ENCODE measurements at regions not wholly inside any gene's neighbourhood (a gene's known extent, or its start where the extent isn't known, plus 50 kb on each side); places are given as distances from the start of the nearest gene placed in this dataset.
"Not testable (repeated sequence)": the region's sequence is repeated elsewhere in the genome, so short reads cannot be mapped to it uniquely, and the experiment has no call there.

DNA sequence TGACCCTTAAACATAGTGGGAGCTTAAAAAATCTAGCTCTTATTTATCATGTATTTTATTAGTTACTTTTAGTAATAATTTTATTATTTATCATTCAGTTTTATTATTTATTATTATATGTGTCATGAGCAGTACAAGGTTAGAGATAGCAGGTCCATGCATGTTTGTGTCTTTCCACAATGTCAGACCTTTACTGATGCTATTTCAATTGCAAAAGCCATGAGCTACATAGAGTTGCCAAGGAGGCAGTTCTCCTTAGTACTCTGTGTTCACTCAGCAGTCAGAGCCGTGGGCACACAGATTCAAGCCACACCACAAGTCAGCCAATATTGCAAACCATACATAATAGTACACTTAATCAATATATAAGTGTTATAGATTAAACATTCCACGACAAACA, 157.9 kb upstream of the NTRK2 start:
- DNase-seq, result no peak

DNA sequence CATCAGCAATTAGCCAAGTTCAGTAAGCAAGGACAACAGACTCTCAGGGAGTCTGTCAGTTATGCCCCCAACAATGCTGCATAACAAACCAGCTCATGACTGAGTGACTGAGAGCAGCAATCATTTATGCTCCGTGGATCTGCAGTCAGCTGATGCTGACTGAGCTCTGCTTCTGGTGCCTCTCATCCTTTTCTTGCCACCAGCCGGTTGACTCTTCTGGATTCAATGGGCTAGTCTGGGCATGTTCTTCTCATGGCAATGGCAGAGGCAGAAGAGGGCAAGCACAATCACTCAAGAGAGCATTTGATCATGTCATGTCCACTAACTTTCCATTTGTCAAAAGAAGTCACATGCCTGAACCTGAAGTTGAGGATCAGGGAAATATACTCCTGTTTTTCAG, 157.0 kb upstream of the NTRK2 start:
- no peak for DNase-seq

DNA sequence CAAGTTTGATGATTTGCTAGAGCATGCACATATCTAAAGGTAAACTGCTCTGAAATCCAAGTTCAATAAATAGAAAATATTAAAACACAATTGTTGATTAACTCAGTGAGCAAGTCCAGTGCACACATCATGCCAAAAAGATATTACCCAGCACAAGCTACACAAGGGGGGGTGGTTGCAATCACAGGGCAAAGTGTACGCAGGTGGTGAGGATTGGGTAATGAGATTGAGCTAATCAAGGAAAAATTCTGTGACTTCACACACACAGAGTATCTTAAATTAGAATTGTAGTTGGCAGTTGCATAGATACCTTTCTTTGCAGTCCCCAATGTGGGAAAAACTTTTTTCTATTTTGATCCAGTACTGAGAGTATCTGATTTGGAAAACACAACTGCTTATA, 156.1 kb upstream of the NTRK2 start:
- DNase-seq, result no peak

DNA sequence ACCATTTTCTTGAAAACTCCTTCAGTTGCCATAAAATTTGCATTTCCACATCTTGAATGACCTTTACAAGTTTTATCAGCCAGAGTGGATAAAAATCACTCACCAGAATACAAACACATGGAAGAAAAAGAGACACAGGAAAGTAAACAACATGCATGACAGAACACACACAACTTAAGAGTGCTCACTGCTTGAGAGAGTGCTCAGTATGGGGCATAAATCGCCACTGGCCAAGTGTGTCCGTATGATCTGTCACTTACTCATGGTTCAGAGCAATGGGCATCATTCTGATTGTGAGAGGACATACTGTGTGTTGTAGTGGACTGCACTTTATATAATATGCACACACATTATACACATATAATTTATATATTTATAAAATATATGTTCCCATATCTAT, 155.6 kb upstream of the NTRK2 start:
- DNase-seq, result no peak

DNA sequence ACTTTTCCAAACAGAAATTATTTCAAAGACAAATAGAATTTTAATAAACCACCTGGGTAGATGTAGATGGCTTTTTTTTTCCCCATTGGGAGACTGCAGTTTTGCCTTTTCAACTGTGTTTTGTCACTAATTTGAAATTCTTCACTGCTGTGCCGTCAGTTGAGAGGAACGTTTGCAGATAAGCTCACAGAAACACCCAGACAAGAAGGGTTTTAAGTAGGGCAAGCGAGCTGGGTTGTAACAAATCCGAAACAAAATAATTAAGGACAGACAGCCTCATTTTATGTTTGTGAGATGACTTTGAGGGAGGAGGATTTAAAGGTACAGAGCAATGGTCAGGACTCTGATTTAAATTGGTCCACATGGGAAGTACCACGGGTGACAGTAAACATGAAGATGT, 155.1 kb upstream of the NTRK2 start:
- DNase-seq, result no peak

DNA sequence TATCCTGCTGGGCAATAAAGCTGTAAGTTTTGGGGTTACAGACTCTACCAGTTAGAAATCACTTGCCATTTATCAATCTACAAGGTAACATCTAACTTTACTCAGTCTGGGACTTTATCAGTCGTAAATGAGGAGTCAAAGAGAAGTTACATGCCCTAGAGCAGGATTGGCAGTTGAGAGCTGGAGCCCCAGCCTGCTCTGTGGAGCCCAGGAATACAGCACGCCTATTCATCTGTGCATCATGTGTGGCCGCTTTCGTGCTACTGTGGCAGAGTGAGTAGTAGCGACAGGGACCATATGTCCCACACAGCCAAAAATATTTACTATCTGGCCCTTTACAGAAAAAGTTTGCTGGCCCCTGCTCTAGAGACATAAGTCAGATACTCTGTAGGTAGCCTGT, 152.5 kb upstream of the NTRK2 start:
- no peak for DNase-seq

DNA sequence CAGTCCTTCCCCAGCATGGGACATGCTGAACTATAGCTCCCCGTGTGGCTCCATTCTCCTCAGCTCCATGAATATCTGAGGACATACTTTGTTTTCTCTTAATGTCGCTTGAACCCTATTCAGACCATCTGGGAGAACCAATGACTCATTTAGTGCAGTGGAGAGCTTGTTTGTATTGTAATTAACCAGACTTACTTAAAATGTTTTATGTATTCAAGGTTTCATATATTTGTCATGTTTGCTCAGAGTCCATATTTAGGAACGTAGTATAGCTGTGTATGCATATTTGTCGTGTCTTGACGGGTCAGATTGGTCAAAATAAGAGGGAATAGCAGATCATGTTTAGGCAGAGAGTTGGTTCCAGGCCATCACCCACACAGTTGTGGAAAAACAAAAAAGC, 150.1 kb upstream of the NTRK2 start:
- no peak for DNase-seq

DNA sequence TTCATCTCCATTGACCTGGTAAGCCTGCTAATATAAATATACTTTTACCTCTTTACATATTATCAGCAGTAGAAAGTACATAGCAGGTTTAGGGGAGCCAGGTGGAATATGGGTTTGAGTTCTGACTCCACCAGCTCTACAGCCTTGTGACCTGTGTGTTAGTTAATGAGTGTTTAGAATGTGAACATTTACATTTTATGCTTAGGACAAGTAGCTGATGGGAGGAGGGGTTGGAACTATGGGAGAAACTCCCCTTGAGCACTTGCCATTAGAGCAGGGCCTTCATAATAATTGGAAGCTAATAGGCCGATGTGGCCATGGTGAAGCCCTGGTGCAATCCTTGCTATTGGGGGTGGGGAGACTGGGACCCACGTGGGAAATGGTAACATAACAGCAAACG, 148.3 kb upstream of the NTRK2 start:
- no peak for DNase-seq

DNA sequence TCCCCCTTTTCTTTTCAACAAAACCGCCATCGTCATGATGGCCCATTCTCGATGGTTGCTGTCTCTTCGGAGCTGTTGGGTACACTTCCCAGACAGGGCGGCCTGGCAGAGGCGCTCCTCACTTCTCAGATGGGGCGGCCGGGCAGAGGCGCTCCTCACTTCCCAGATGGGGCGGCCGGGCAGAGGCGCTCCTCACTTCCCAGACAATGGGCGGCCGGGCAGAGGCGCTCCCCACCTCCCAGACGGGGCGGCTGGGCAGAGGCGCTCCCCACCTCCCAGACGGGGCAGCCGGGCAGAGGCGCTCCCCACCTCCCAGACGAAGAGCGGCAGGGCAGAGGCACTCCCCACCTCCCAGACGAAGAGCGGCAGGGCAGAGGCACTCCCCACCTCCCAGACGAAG, 143.3 kb upstream of the NTRK2 start:
- DNase-seq, result not testable (repeated sequence)

DNA sequence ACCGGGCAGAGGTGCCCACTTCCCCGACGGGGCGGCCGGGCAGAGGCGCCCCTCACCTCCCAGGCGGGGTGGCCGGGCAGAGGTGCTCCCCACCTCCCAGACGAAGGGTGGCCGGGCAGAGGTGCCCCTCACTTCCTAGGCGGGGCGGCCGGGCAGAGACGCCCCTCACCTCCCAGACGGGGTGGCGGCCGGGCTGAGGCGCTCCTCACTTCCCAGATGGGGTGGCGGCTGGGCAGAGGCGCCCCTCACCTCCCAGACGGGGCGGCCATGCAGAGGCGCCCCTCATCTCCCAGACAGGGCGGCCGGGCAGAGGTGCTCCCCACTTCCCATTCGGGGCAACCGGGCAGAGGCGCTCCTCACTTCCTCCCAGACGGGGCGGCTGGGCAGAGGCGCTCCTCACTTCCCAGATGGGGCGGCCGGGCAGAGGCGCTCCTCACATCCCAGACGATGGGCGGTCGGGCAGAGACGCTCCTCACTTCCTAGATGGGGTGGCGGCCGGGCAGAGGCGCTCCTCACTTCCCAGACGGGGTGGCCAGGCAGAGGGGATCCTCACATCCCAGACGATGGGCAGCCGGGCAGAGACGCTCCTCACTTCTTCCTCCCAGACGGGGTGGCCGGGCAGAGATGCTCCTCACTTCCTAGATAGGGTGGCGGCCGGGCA, 142.3 kb upstream of the NTRK2 start:
- DNase-seq, result not testable (repeated sequence)

DNA sequence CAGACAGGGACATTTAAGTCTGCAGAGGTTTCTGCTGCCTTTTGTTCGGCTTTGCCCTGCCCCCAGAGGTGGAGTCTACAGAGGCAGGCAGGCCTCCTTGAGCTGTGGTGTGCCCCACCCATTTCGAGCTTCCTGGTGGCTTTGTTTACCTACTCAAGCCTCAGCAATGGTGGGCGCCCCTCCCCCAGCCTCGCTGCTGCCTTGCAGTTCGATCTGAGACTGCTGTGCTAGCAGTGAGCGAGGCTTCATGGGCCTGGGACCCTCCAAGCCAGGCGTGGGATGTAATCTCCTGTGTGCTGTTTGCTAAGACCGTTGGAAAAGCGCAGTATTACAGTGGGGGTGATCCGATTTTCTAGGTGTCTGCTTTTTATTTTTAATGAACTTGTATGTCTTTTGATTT, 133.6 kb upstream of the NTRK2 start:
- not testable (repeated sequence) for DNase-seq

DNA sequence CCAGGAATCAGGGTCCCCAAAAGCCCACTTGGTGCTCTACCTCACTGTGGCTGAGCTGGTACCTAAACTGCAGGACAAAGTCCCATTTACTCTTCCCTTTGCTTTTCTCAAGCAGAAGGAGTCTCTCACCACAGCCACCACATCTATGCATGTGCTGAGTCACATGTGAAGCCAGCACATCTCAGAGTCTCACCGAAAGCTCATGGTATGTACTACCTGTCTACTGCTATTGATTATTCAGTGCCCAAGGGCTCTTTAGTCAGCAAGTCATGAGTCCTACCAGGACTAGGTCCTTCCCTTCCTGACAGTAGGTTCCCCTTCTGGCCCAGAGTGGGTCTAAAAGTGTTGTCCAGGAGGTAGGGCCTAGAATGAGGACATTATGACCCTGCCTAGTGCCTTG, 130.7 kb upstream of the NTRK2 start:
- no peak for DNase-seq

DNA sequence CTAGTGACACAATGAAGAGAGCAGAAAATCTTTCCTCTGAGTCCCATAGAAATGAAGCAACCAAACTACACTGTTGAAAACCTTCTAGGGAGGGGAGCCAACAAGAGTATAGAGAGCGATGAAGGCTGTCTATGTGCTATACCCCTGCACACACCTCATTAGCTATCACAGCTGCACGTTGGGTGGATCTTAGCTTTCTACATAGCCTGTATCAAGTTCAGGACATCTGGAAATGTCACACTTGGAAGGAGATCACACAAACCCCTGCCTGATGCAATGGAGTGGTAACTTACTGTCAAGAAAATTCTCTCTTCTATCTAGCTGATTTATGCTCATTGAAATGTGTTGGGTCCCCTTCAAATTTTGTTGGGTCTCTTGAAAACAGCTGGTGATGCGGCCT, 127.0 kb upstream of the NTRK2 start:
- no peak for DNase-seq

DNA sequence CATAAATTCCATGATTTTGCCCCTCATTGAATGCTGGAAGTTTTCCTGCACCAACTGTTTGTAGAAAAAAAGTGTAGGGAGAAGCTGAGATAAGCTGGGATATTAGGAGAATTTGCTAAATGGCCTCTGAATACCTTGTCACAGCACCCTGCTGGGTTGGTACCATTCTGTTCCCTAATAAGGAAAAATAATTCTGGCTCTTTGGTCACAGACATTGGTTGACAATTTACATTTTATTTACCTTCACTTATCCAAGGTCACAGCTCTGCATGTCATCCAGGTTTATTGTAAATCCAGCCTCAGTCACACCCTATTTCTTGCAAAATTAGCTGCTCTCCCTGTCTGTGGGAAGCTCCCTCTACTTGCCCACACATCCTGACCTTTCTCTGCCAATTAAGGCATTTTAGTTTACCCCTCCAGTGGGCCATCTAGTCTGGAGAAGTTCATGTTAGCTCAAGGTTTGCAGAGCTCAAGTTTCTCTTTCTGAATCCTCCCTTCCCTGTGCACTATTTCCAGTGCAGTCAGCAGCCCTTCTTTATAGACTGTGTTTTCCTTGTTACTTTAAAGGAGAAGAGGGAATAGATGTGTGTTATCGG, 115.4 kb upstream of the NTRK2 start:
- no peak for DNase-seq

DNA sequence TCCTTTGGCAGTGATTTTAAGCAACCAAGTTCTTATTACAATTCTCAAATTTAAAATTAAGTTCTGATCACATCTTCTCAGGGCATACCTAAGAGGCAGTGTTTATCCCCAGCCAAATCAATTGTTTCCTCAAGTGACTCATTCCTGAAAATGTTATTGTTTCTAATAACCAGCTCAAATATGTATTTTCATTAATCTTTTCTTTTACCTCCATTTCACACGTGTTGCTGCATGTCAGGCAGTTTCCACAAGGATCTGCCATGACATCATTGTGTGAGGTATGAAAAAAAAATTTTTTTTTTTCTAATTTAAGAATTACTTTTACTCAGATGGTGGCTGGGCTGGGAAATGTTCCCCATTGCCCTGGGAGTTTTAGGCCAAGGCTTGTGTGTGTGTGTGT, 113.0 kb upstream of the NTRK2 start:
- DNase-seq, result no peak

DNA sequence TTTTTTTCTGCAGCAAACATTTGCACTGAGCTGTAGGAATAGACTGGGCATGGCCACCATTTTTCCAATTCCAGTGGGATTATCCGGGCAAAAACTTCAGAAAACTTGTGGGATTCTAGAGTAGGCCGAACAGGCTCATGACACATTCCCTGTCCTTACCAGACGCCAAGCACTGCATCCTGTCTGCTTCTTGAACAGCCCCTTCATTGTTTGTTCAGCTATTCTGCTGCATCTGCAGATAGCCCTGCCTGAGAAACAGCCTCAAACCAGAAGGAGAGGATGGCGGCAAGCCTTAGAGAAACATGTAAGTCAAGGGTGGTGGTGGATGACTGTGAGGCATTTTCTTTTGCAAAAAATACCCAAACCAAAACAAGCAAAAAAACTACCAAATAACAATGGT, 111.8 kb upstream of the NTRK2 start:
- DNase-seq, result no peak

DNA sequence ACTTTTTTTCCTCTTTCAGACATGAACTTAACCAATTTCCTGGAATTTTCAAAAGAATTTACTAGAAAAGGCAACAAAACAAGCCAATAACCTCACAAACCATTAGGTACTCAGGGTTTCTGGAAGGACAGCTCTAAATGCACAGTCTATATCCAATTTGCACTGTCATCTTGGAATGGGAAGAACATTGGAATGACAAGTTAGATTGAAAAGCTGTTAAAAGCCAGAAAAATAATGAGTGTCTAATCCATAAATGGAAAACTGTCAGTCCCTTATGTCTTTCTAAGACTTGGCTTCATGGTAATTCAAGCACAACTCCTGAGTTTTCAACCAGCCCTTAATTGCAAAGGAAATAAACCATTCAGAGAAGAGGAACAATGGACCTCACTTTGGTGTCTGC, 105.8 kb upstream of the NTRK2 start:
- no peak for DNase-seq

DNA sequence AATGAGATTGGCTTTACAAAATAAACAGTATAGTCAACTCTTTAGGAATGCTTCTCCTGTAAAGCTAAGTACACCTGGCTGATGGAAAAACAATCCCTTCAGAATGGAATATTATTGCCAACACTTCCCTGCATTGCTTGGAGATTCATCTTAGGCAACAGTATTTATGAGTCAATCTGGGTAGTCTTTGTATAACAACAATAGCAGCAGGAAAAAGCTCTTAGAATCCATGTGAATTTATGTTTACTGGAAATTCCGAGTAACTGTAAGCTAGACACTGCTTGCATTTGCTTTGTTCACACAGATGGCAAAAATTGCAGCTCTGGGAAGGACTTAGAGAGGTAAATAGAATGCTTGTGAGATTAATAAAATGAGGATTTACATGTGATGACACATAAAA, 101.7 kb upstream of the NTRK2 start:
- no peak for DNase-seq

DNA sequence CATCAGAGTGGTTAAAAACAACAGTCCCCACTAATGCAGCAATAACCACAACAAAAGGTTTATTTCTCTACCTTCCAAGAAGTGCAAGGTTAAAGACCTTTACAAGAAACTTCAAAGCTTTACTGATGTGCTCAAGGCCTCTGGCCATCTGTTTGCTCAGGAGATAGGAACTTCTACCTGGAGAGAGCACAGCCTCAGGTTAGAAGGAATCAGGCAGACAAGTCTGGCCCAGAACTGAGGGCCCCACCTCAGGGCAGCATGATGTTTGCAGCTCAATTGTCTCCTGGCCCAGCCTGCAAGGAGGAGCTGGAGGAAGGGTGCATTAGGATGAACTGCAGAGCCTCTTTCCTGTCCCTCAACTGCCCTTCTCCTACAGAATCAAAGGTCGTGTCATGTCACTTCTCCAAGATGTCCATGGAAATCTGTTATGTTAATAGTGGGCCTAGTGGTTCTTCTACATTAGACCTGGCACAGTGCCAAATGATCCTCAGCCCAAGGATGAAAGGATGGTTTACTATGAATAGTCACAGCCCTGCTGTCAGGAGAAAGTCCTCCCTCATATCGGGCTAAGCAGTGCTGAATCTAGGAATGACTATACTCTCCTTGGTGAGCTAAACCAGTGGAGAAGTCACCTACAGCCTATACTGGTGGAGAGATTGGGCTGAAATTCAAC, 98.9 kb upstream of the NTRK2 start:
- DNase-seq, result no peak

DNA sequence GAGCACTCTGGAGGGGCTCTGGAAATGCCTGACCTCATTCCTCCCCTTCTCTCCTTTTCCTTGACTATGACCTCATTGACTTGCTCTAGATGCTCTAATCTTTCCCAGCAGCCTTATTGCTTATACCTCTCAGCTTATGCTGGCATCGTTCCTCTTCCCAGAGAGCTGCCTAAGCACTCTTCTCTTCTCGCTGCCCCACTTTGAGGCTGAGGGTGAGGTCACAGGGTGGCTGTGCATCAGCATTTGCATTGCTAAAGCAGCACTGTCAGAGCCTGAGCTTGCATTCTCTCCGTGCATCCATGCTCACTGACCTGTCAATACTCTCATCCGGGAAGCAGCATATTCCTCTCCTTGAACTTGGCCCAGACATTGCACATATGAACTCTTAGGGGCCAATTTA, 96.4 kb upstream of the NTRK2 start:
- DNase-seq, result no peak

DNA sequence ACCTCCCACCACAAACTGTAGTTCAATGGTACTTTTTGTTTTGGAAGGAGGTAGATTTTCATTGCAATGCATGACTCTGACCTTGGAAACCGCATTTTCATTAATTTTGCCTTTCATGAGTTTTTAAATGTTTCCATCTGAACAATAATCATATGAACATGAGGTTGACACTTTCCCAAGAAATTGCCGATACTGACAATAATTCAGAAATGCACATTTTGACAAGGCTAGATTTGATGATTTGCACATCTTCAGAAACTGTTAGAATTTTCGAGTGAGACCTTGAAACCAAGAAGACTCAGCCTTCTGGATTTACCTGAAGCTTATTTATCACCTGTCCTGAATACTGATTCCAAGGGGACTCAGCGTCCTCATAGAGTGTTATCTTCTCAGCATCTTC, 93.8 kb upstream of the NTRK2 start:
- no peak for DNase-seq

DNA sequence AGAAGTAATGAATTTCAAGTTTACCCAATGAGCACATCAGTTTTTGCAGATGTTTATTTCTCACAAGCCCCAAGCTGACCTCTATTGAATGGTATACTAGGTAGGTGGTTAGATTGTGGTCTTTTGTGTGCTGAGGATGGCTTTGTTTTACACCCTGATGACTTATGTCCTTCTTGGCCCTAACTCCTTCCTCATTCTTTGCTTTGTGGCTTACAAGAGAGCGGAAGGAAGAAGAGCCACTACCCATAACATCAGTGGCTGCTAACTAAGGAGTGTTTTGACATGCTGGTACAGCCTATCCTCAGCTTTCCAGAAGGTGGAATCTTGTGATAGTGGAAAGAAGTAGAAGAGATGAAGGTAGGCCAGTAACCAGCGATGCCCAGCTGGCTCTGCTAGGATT, 85.7 kb upstream of the NTRK2 start:
- DNase-seq, result no peak

DNA sequence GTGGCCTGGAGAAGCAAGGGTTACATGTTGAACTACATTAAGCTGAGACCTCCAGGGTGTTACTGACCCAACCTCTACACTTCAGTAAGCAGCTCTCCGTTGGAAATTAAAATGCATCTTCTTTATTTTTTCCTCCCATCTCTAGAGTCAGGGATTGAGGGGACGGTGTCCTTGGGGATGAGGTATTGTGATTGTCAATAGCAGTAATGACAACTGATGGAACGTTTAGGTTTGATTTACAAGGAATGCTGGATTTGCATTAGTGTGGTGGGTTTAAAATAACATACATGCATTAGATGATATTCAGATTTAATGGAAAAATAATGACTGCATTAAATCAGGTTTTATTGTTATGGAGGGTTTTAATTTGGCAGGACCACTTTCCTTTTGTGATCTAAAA, 82.9 kb upstream of the NTRK2 start:
- DNase-seq, result no peak

DNA sequence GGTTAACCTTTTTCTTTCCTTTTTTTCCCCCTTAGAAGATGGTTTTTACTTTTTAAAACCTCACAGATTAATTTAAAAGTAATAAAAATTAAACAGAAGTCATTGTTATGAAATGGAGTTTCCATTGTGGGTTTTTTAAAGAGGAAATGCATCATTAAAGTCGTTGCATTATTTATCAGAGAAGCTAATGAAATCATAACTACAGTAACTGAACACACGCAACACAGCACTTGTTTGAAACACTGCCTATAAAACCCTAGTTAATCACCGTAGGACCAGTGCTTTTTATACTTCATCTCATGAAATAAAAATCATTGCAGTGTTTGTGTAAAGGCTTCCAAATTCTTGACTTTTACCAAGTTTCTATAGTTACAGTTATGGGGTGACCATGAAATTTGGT, 82.4 kb upstream of the NTRK2 start:
- no peak for DNase-seq

DNA sequence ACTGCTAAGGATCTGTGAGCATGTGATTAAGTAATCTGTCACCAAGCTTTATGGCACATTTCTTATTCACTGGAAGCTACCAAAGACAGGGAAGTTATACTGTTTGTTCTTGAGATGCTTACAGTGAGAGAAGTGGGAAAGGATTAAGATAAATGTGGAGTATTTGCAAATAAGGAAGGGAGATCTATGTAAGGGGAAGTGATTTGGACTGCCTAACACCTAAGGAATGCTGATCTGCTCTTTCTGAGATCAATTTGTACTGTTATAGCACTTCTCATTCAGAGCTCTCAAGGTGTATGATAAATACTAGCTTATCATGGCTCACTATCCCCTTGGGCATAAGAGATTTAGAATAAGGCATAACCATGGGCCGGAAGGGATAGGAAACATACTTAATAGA, 80.0 kb upstream of the NTRK2 start:
- no peak for DNase-seq
